NCI-H1930 (cell line): ENCODE measurements at regions not wholly inside any gene's neighbourhood (a gene's known extent, or its start where the extent isn't known, plus 50 kb on each side); places are given as distances from the start of the nearest gene placed in this dataset.

Source experiments
- DNase-seq, 2 experiments: peaks; one replicate each; lab custom pipeline; 2025; lab: John Stamatoyannopoulos, UW

GRCh38 chr11:127411283-127411682 lies 410.7 kb upstream of the KIRREL3 start:
- DNase-seq = no peak

GRCh38 chr11:127395034-127395433 lies 394.5 kb upstream of the KIRREL3 start:
- DNase-seq = no peak

GRCh38 chr11:127393460-127393997 lies 393.0 kb upstream of the KIRREL3 start:
- no peak for DNase-seq

- DNase-seq = no peak
Measured at GRCh38 chr11:127392575-127392974, 392.0 kb upstream of the KIRREL3 start.

- DNase-seq = no peak
Measured at GRCh38 chr11:127390465-127390864, 389.9 kb upstream of the KIRREL3 start.

GRCh38 chr11:127385071-127385470 lies 384.5 kb upstream of the KIRREL3 start:
- no peak for DNase-seq

- DNase-seq = no peak
Measured at GRCh38 chr11:127383026-127383425, 382.5 kb upstream of the KIRREL3 start.

GRCh38 chr11:127381247-127381646 lies 380.7 kb upstream of the KIRREL3 start:
- no peak for DNase-seq

GRCh38 chr11:127379686-127380085 lies 379.1 kb upstream of the KIRREL3 start:
- DNase-seq = no peak

GRCh38 chr11:127376301-127376700 lies 375.7 kb upstream of the KIRREL3 start:
- no peak for DNase-seq

- DNase-seq = no peak
Measured at GRCh38 chr11:127369356-127369755, 368.8 kb upstream of the KIRREL3 start.

- no peak for DNase-seq
Measured at GRCh38 chr11:127362754-127363308, 362.3 kb upstream of the KIRREL3 start.

GRCh38 chr11:127358160-127358559 lies 357.6 kb upstream of the KIRREL3 start:
- DNase-seq = no peak

GRCh38 chr11:127350476-127350875 lies 349.9 kb upstream of the KIRREL3 start:
- DNase-seq = no peak

- peak in 1 of 2 experiments; percentile 18 for DNase-seq
Measured at GRCh38 chr11:127345819-127346459, 345.4 kb upstream of the KIRREL3 start.

- no peak for DNase-seq
Measured at GRCh38 chr11:127340438-127340837, 339.9 kb upstream of the KIRREL3 start.

GRCh38 chr11:127339376-127339775 lies 338.8 kb upstream of the KIRREL3 start:
- DNase-seq = no peak

GRCh38 chr11:127338380-127339259 lies 338.1 kb upstream of the KIRREL3 start:
- no peak for DNase-seq

- no peak for DNase-seq
Measured at GRCh38 chr11:127334466-127334865, 333.9 kb upstream of the KIRREL3 start.

- DNase-seq = no peak
Measured at GRCh38 chr11:127332896-127333295, 332.3 kb upstream of the KIRREL3 start.

GRCh38 chr11:127330044-127330443 lies 329.5 kb upstream of the KIRREL3 start:
- no peak for DNase-seq

- no peak for DNase-seq
Measured at GRCh38 chr11:127308291-127308690, 307.7 kb upstream of the KIRREL3 start.

- DNase-seq = no peak
Measured at GRCh38 chr11:127307700-127308099, 307.1 kb upstream of the KIRREL3 start.
